ENCODE measurements at regions not wholly inside any gene's neighbourhood (a gene's known extent, or its start where the extent isn't known, plus 50 kb on each side); places are given as distances from the start of the nearest gene placed in this dataset.

GRCh38 chr5:167769846-167770413, 521.5 kb upstream of the WWC1 start:
- no peak for ATAC-seq (ENCODE audit: low read depth)
- Histone ChIP-seq H3K4me3 (ENCODE audit: severe bottlenecking) (no peak overlapping the region), H3K4me1 (ENCODE audit: insufficient read depth, poor library complexity, severe bottlenecking) (peaks cover 4% of the 10 kb centered on the region), H3K36me3 (ENCODE audit: low read depth) (no peaks in the 10 kb centered on the region), H3K9me3 (ENCODE audit: severe bottlenecking) (no peaks in the 10 kb centered on the region), H3K27ac (ENCODE audit: poor library complexity, severe bottlenecking) (peak overlapping the region; percentile 1), H3K27me3 (ENCODE audit: insufficient read depth, poor library complexity, severe bottlenecking) (no peaks in the 10 kb centered on the region)
- DNase-seq (ENCODE audit: low spot score), result no peak
- TF ChIP-seq CTCF (IDR thresholded peaks at IDR 0.05; ENCODE audit: poor library complexity, severe bottlenecking), result no peak

GRCh38 chr5:167770461-167770860, 521.0 kb upstream of the WWC1 start:
- no peak for DNase-seq (ENCODE audit: low spot score)
- no peaks in the 10 kb centered on the region for H3K36me3 ChIP-seq (ENCODE audit: low read depth)
- H3K9me3 ChIP-seq (ENCODE audit: severe bottlenecking), result no peaks in the 10 kb centered on the region
- peak; percentile 57; the same call in 1 of the 3 replicates for ATAC-seq (ENCODE audit: low read depth)
- H3K4me1 ChIP-seq (ENCODE audit: insufficient read depth, poor library complexity, severe bottlenecking), result peaks cover 4% of the 10 kb centered on the region
- no peak overlapping the region for H3K4me3 ChIP-seq (ENCODE audit: severe bottlenecking)
- TF ChIP-seq CTCF (IDR thresholded peaks at IDR 0.05; ENCODE audit: poor library complexity, severe bottlenecking), result no peak
- peak overlapping the region; percentile 1 for H3K27ac ChIP-seq (ENCODE audit: poor library complexity, severe bottlenecking)
- H3K27me3 ChIP-seq (ENCODE audit: insufficient read depth, poor library complexity, severe bottlenecking), result no peaks in the 10 kb centered on the region

- DNase-seq (ENCODE audit: low spot score) (no peak), ATAC-seq (ENCODE audit: low read depth) (no peak)
- H3K4me3 ChIP-seq (ENCODE audit: severe bottlenecking), result no peak overlapping the region
- H3K36me3 ChIP-seq (ENCODE audit: low read depth), result no peaks in the 10 kb centered on the region
- H3K27me3 ChIP-seq (ENCODE audit: insufficient read depth, poor library complexity, severe bottlenecking), result no peaks in the 10 kb centered on the region
- peaks cover 4% of the 10 kb centered on the region for H3K4me1 ChIP-seq (ENCODE audit: insufficient read depth, poor library complexity, severe bottlenecking)
- no peak overlapping the region for H3K27ac ChIP-seq (ENCODE audit: poor library complexity, severe bottlenecking)
- no peak for TF ChIP-seq CTCF (IDR thresholded peaks at IDR 0.05; ENCODE audit: poor library complexity, severe bottlenecking)
- H3K9me3 ChIP-seq (ENCODE audit: severe bottlenecking), result no peaks in the 10 kb centered on the region
Observed at GRCh38 chr5:167771571-167771970, 519.9 kb upstream of the WWC1 start.

- Histone ChIP-seq H3K9me3 (ENCODE audit: severe bottlenecking) (no peaks in the 10 kb centered on the region), H3K4me3 (ENCODE audit: severe bottlenecking) (no peak overlapping the region), H3K27me3 (ENCODE audit: insufficient read depth, poor library complexity, severe bottlenecking) (no peaks in the 10 kb centered on the region), H3K27ac (ENCODE audit: poor library complexity, severe bottlenecking) (no peak overlapping the region), H3K4me1 (ENCODE audit: insufficient read depth, poor library complexity, severe bottlenecking) (peaks cover 11% of the 10 kb centered on the region), H3K36me3 (ENCODE audit: low read depth) (no peaks in the 10 kb centered on the region)
- ATAC-seq (ENCODE audit: low read depth), result no peak
- DNase-seq (ENCODE audit: low spot score), result no peak
- no peak for TF ChIP-seq CTCF (IDR thresholded peaks at IDR 0.05; ENCODE audit: poor library complexity, severe bottlenecking)
Observed at GRCh38 chr5:167773668-167774301, 517.7 kb upstream of the WWC1 start.

- H3K27me3 ChIP-seq (ENCODE audit: insufficient read depth, poor library complexity, severe bottlenecking), result no peaks in the 10 kb centered on the region
- H3K4me3 ChIP-seq (ENCODE audit: severe bottlenecking), result no peak overlapping the region
- H3K9me3 ChIP-seq (ENCODE audit: severe bottlenecking), result no peaks in the 10 kb centered on the region
- H3K4me1 ChIP-seq (ENCODE audit: insufficient read depth, poor library complexity, severe bottlenecking), result peaks cover 7% of the 10 kb centered on the region
- TF ChIP-seq CTCF (IDR thresholded peaks at IDR 0.05; ENCODE audit: poor library complexity, severe bottlenecking), result no peak
- H3K36me3 ChIP-seq (ENCODE audit: low read depth), result no peaks in the 10 kb centered on the region
- H3K27ac ChIP-seq (ENCODE audit: poor library complexity, severe bottlenecking), result no peak overlapping the region
- DNase-seq (ENCODE audit: low spot score), result no peak
- no peak for ATAC-seq (ENCODE audit: low read depth)
Observed at GRCh38 chr5:167777746-167778145, 513.7 kb upstream of the WWC1 start.
